Aorta (tissue), 5 donors: ENCODE measurements at regions not wholly inside any gene's neighbourhood (a gene's known extent, or its start where the extent isn't known, plus 50 kb on each side); places are given as distances from the start of the nearest gene placed in this dataset.

Experiments
- ATAC-seq: fragments of 200-7000 bp; cut with Tn5 transposase; one replicate; pipeline ENCODE4 v1.9.1; 2022; ENCODE audit warnings: moderate library complexity; ENCODE audit not compliant: low FRiP score
- DNase-seq, 2 donors: peaks; one replicate each; pipeline ENCODE4 v3.0.0-alpha.2; 2020
- H3K27ac ChIP-seq, 2 donors: one replicate each; pipeline ENCODE4 v1.5.1; 2013; ENCODE audit warnings: low read length in 2 of 2, mild to moderate bottlenecking in 2 of 2, moderate library complexity in 2 of 2, control low read depth in 1 of 2, inconsistent platforms in 1 of 2, low read depth in 1 of 2
- H3K27me3 ChIP-seq, 2 donors: one replicate each; pipeline ENCODE4 v1.6.1; 2013; ENCODE audit warnings: control low read depth in 1 of 2, low read length in 1 of 2, mild to moderate bottlenecking in 1 of 2, moderate library complexity in 1 of 2; ENCODE audit not compliant: insufficient read depth in 2 of 2, control insufficient read depth in 1 of 2
- H3K36me3 ChIP-seq, 2 donors: one replicate each; pipeline ENCODE4 v1.6.1; 2013; ENCODE audit warnings: control low read depth in 1 of 2, low read length in 1 of 2, mild to moderate bottlenecking in 1 of 2; ENCODE audit not compliant: insufficient read depth in 2 of 2, control insufficient read depth in 1 of 2
- H3K4me1 ChIP-seq, 2 donors: one replicate each; pipeline ENCODE4 v1.6.1; 2013; ENCODE audit warnings: low read length in 2 of 2, control low read depth in 1 of 2, mild to moderate bottlenecking in 1 of 2, moderate library complexity in 1 of 2; ENCODE audit not compliant: insufficient read depth in 2 of 2, control insufficient read depth in 1 of 2
- H3K4me3 ChIP-seq, 2 donors: one replicate each; pipeline ENCODE4 v1.5.1; 2013; ENCODE audit warnings: low read length in 2 of 2, control low read depth in 1 of 2, mild to moderate bottlenecking in 1 of 2
- H3K9me3 ChIP-seq: one replicate; pipeline ENCODE4 v1.6.1; 2013; ENCODE audit warnings: mild to moderate bottlenecking, low read length; ENCODE audit not compliant: control insufficient read depth
- WGBS, 2 donors: extraction: QIAGEN DNeasy Blood & Tissue Kit; methylation state at CpG; one replicate each; pipeline ENCODE4 v1.1.7; 2013; 5-methylcytosine and 5-hydroxymethylcytosine counted together
- intact Hi-C, 2 donors: fragments of 100-400 bp; cut with DNase I; formaldehyde crosslinking; loops; one replicate each; pipeline versions ENCODE4 v1.14.2 to v1.15.0; 2022
- donor health status: healthy with polysubstance abuse.
- donor health status: Bipolar disorder and iron deficiency.
- donor health status: DM: no; HTN: no; CAD: no.
- donor health status: DM: no; HTN: no; CAD: no.
- donor health status: DM: yes; HTN: yes; CAD: no.

GRCh38 chr5:68375540-68375939 is 160.0 kb downstream of the PIK3R1 start:
- ATAC-seq, result no peak

GRCh38 chr5:68376935-68377334 is 161.4 kb downstream of the PIK3R1 start:
- 3 to 11% methylated on average over 6 of the region's 6 CpGs for WGBS, 2 donors
- Histone ChIP-seq H3K9me3 (no peaks in the 10 kb centered on the region), H3K36me3 (no peaks in the 10 kb centered on the region), H3K4me1 (peaks cover 4 to 6% of the 10 kb centered on the region in 2 donors), H3K4me3 (no peak overlapping the region), H3K27ac (no peak overlapping the region), H3K27me3 (no peaks in the 10 kb centered on the region)
- ATAC-seq (no peak), DNase-seq (no peak)
- intact Hi-C loops, result no loop called here

More at GRCh38 chr5:68375540-68375939, 160.0 kb downstream of the PIK3R1 start:
- DNase-seq, result no peak
- no peaks in the 10 kb centered on the region for H3K9me3 ChIP-seq
- no peak overlapping the region for H3K4me3 ChIP-seq
- 71% methylated on average over 3 of the region's 3 CpGs for WGBS, 2 donors
- H3K4me1 ChIP-seq, result peaks cover 3 to 4% of the 10 kb centered on the region in 2 donors
- intact Hi-C loops, result no loop called here
- H3K27me3 ChIP-seq, result no peaks in the 10 kb centered on the region
- no peaks in the 10 kb centered on the region for H3K36me3 ChIP-seq
- H3K27ac ChIP-seq, result no peak overlapping the region

GRCh38 chr5:68377733-68378132 is 162.2 kb downstream of the PIK3R1 start:
- H3K36me3 ChIP-seq, result no peaks in the 10 kb centered on the region
- no peak overlapping the region for H3K27ac ChIP-seq
- ATAC-seq, result no peak
- intact Hi-C loops, result no loop called here
- H3K9me3 ChIP-seq, result no peaks in the 10 kb centered on the region
- peaks cover 6 to 7% of the 10 kb centered on the region in 2 donors for H3K4me1 ChIP-seq
- H3K4me3 ChIP-seq, result no peak overlapping the region
- DNase-seq, result no peak
- 86 to 87% methylated on average over 4 of the region's 4 CpGs for WGBS, 2 donors
- H3K27me3 ChIP-seq, result no peaks in the 10 kb centered on the region

- ATAC-seq (no peak), DNase-seq (no peak)
- WGBS, 2 donors, result 36 to 42% methylated on average over 3 of the region's 3 CpGs
- Histone ChIP-seq H3K4me3 (no peak overlapping the region), H3K9me3 (no peaks in the 10 kb centered on the region), H3K36me3 (no peaks in the 10 kb centered on the region), H3K27me3 (no peaks in the 10 kb centered on the region), H3K4me1 (peaks cover 6 to 7% of the 10 kb centered on the region in 2 donors), H3K27ac (peak overlapping the region in 1 of 2 donors; percentile 17)
- intact Hi-C loops, result no loop called here
Measured at GRCh38 chr5:68378204-68378820, 162.8 kb downstream of the PIK3R1 start.

- no peak overlapping the region for H3K4me3 ChIP-seq
- no peaks in the 10 kb centered on the region for H3K27me3 ChIP-seq
- peak; percentile 81 for ATAC-seq
- H3K27ac ChIP-seq, result no peak overlapping the region
- intact Hi-C loops, result loop anchor here in 1 of 2 donors (5.0 kb wide), 1 partner anchor 53 kb away; no protein-coding TSS in a partner anchor
- H3K4me1 ChIP-seq, result peaks cover 6 to 7% of the 10 kb centered on the region in 2 donors
- no peaks in the 10 kb centered on the region for H3K36me3 ChIP-seq
- peak in 1 of 2 donors; percentile 52 for DNase-seq
- 7 to 16% methylated on average over 3 of the region's 3 CpGs for WGBS, 2 donors
- no peaks in the 10 kb centered on the region for H3K9me3 ChIP-seq
Measured at GRCh38 chr5:68379275-68380036, 163.9 kb downstream of the PIK3R1 start.

GRCh38 chr5:68380078-68380477 is 164.5 kb downstream of the PIK3R1 start:
- no peak overlapping the region for H3K27ac ChIP-seq
- H3K4me3 ChIP-seq, result no peak overlapping the region
- peaks cover 6 to 7% of the 10 kb centered on the region in 2 donors for H3K4me1 ChIP-seq
- H3K9me3 ChIP-seq, result no peaks in the 10 kb centered on the region
- no peak for DNase-seq
- no peak for ATAC-seq
- no peaks in the 10 kb centered on the region for H3K27me3 ChIP-seq
- intact Hi-C loops, result loop anchor here in 1 of 2 donors (5.0 kb wide), 1 partner anchor 52 kb away; no protein-coding TSS in a partner anchor
- H3K36me3 ChIP-seq, result no peaks in the 10 kb centered on the region
- 42 to 49% methylated on average over 2 of the region's 2 CpGs for WGBS, 2 donors

- intact Hi-C loops, result loop anchor here in 1 of 2 donors (5.0 kb wide), 1 partner anchor 51 kb away; no protein-coding TSS in a partner anchor
- Histone ChIP-seq H3K36me3 (no peaks in the 10 kb centered on the region), H3K27me3 (no peaks in the 10 kb centered on the region), H3K27ac (no peak overlapping the region), H3K4me3 (no peak overlapping the region), H3K4me1 (peaks cover 6% of the 10 kb centered on the region in 2 donors), H3K9me3 (no peaks in the 10 kb centered on the region)
- 84 to 89% methylated on average over 3 of the region's 3 CpGs for WGBS, 2 donors
- DNase-seq (no peak), ATAC-seq (no peak)
Measured at GRCh38 chr5:68381060-68381459, 165.5 kb downstream of the PIK3R1 start.

GRCh38 chr5:68381909-68382308 is 166.4 kb downstream of the PIK3R1 start:
- Histone ChIP-seq H3K27ac (no peak overlapping the region), H3K36me3 (no peaks in the 10 kb centered on the region), H3K4me1 (peaks cover 4 to 6% of the 10 kb centered on the region in 2 donors), H3K27me3 (no peaks in the 10 kb centered on the region), H3K4me3 (no peak overlapping the region), H3K9me3 (no peaks in the 10 kb centered on the region)
- DNase-seq, result no peak
- intact Hi-C loops, result loop anchor here in 1 of 2 donors (5.0 kb wide), 1 partner anchor 50 kb away; no protein-coding TSS in a partner anchor
- peak; percentile 3 for ATAC-seq
- 9 to 20% methylated on average over 3 of the region's 3 CpGs for WGBS, 2 donors
